Heart right ventricle (tissue), 16 donors: ENCODE measurements at regions not wholly inside any gene's neighbourhood (a gene's known extent, or its start where the extent isn't known, plus 50 kb on each side); places are given as distances from the start of the nearest gene placed in this dataset.
A peak's percentile ranks its signal among the peaks of the same experiment; 100 is the strongest.
"Not testable (repeated sequence)": the region's sequence is repeated elsewhere in the genome, so short reads cannot be mapped to it uniquely, and the experiment has no call there.

Experiments used
- ATAC-seq, 8 donors: fragments of 200-7000 bp; cut with Tn5 transposase; one replicate each; pipeline ENCODE4 v1.9.1; 2020; ENCODE audit warnings: mild to moderate bottlenecking in 8 of 8, moderate library complexity in 8 of 8, moderate number of reproducible peaks in 1 of 8
- DNase-seq, 2 donors: peaks; one replicate each; pipeline ENCODE4 v3.0.0-alpha.2; 2020
- H3K27ac ChIP-seq, 10 donors: fragments of 200-600 bp; sonication (generic) in 2 of 10; one replicate each; pipeline versions ENCODE4 v1.5.0 to v1.8.0; 2020 to 2022; ENCODE audit warnings: mild to moderate bottlenecking in 3 of 10
- H3K27me3 ChIP-seq, 7 donors: fragments of 200-600 bp; one replicate each; pipeline ENCODE4 v1.8.0; 2021 to 2022; ENCODE audit warnings: mild to moderate bottlenecking in 2 of 7
- H3K36me3 ChIP-seq, 9 donors: fragments of 200-600 bp; sonication (generic) in 1 of 9; one replicate each; pipeline versions ENCODE4 v1.5.0 to v1.8.0; 2020 to 2022; ENCODE audit warnings: mild to moderate bottlenecking in 2 of 9
- H3K4me1 ChIP-seq, 9 donors: fragments of 200-600 bp; sonication (generic) in 1 of 9; one replicate each; pipeline versions ENCODE4 v1.5.0 to v1.8.0; 2020 to 2022; ENCODE audit warnings: mild to moderate bottlenecking in 4 of 9
- H3K4me3 ChIP-seq, 10 donors: fragments of 200-600 bp; sonication (generic) in 2 of 10; one replicate each; pipeline versions ENCODE4 v1.5.0 to v1.8.0; 2020 to 2022; ENCODE audit warnings: mild to moderate bottlenecking in 7 of 10, moderate library complexity in 2 of 10
- H3K9me3 ChIP-seq, 11 donors: fragments of 200-600 bp in 10 of 11; sonication (generic) in 2 of 11; one replicate each; pipeline versions ENCODE4 v1.5.0 to v1.8.0; 2013 to 2022; ENCODE audit warnings: mild to moderate bottlenecking in 2 of 11, control low read depth in 1 of 11, moderate library complexity in 1 of 11
- WGBS, 2 donors: extraction: QIAGEN DNeasy Blood & Tissue Kit; methylation state at CpG; one replicate each; pipeline ENCODE4 v1.1.7; 2013; ENCODE audit warnings: inconsistent platforms in 1 of 2; 5-methylcytosine and 5-hydroxymethylcytosine counted together
- intact Hi-C, 10 donors: fragments of 100-400 bp; cut with DNase I; formaldehyde crosslinking; loops; one replicate each; pipeline versions ENCODE4 v1.11.1 to v1.14.2; 2022
- TF ChIP-seq, protein P1 (sequence below), 9 donors: fragments of 200-600 bp; sonication (generic) in 2 of 9; IDR thresholded peaks; one replicate each; pipeline versions ENCODE4 v1.5.0 to v1.8.0; 2021 to 2022; ENCODE audit warnings: antibody characterized with exemption in 9 of 9, mild to moderate bottlenecking in 5 of 9, moderate library complexity in 1 of 9
- donor health status: Arrhythmogenic right ventricular cardiomyopathy.
- donor health status: ischemic (EF 13 %, LVEDD 7.1; RV severe dilation, severe dysfunction).
- donor health status: healthy with polysubstance abuse.
- donor health status: DM: no; HTN: yes; CAD: no.
- donor health status: DM: no; HTN: no; CAD: no.
- donor health status: ischemic (EF 25% LVEDD 6.9; RV normal size, moderate dysfunction).
- donor health status: ischemic (EF 25% LVEDD 5.7; RV mildly dilated, moderate dysfunction).
- donor health status: healthy.
- donor health status: DM: yes; HTN: yes; CAD: no.
- donor health status: Ischemic cardiomyopathy.
- donor health status: ischemic (EF 35%, LVEDD 5.7; RV mildly dilated, moderate dysfunction).
- donor health status: nonischemic (EF 11% LVEDD 7.7; RV severe dilation, severe dysfunction).
- donor health status: DM: yes; HTN: yes; CAD: no.
- donor health status: PGD.
- donor health status: ischemic (EF 29% LVEDD 5.4; RV normal size, mild dysfunction).
- donor health status: nonischemic (EF 23%, LVEDD 6.1; RV moderate dilation, normal function).

- no peak for ATAC-seq
- Histone ChIP-seq H3K4me1 (peaks cover 0 to 16% (median 6%) of the 10 kb centered on the region in 9 donors), H3K4me3 (no peak overlapping the region), H3K27me3 (no peaks in the 10 kb centered on the region), H3K36me3 (no peaks in the 10 kb centered on the region), H3K9me3 (no peaks in the 10 kb centered on the region), H3K27ac (no peak overlapping the region)
- DNase-seq, result no peak
- 86 to 94% methylated on average over 1 of the region's 1 CpG for WGBS, 2 donors
- TF ChIP-seq, protein P1, sequence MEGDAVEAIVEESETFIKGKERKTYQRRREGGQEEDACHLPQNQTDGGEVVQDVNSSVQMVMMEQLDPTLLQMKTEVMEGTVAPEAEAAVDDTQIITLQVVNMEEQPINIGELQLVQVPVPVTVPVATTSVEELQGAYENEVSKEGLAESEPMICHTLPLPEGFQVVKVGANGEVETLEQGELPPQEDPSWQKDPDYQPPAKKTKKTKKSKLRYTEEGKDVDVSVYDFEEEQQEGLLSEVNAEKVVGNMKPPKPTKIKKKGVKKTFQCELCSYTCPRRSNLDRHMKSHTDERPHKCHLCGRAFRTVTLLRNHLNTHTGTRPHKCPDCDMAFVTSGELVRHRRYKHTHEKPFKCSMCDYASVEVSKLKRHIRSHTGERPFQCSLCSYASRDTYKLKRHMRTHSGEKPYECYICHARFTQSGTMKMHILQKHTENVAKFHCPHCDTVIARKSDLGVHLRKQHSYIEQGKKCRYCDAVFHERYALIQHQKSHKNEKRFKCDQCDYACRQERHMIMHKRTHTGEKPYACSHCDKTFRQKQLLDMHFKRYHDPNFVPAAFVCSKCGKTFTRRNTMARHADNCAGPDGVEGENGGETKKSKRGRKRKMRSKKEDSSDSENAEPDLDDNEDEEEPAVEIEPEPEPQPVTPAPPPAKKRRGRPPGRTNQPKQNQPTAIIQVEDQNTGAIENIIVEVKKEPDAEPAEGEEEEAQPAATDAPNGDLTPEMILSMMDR (IDR thresholded peaks at IDR 0.05), result no peak
- intact Hi-C loops, result loop anchor here in 1 of 10 donors (10.0 kb wide), 1 partner anchor 56 kb away; no protein-coding TSS in a partner anchor
Observed at GRCh38 chr9:106038266-106039001, 344.1 kb downstream of the TMEM38B start.

GRCh38 chr9:106039151-106039935, 345.0 kb downstream of the TMEM38B start:
- Histone ChIP-seq H3K4me3 (no peak overlapping the region), H3K4me1 (peaks cover 0 to 16% (median 6%) of the 10 kb centered on the region in 9 donors), H3K27me3 (no peaks in the 10 kb centered on the region), H3K9me3 (no peaks in the 10 kb centered on the region), H3K36me3 (no peaks in the 10 kb centered on the region), H3K27ac (no peak overlapping the region)
- intact Hi-C loops, result loop anchor here in 1 of 10 donors (10.0 kb wide), 1 partner anchor 55 kb away; no protein-coding TSS in a partner anchor
- DNase-seq (no peak), ATAC-seq (no peak)
- WGBS, 2 donors, result 71% methylated on average over 5 of the region's 5 CpGs
- TF ChIP-seq, protein P1 (IDR thresholded peaks at IDR 0.05), result no peak

GRCh38 chr9:106041920-106042319, 347.6 kb downstream of the TMEM38B start:
- DNase-seq, H3K27ac ChIP-seq, H3K4me3 ChIP-seq, ATAC-seq, H3K27me3 ChIP-seq, intact Hi-C loops, H3K36me3 ChIP-seq: not testable (repeated sequence)
- Histone ChIP-seq H3K4me1 (peaks cover 0 to 16% (median 6%) of the 10 kb centered on the region in 9 donors), H3K9me3 (peaks cover 0 to 10% (median under 1%) of the 10 kb centered on the region in 11 donors)
- 96 to 98% methylated on average over 1 of the region's 1 CpG for WGBS, 2 donors

GRCh38 chr9:106051545-106051944, 357.2 kb downstream of the TMEM38B start:
- H3K9me3 ChIP-seq, result peaks cover 0 to 25% (median 7%) of the 10 kb centered on the region in 11 donors
- H3K36me3 ChIP-seq, result no peaks in the 10 kb centered on the region
- H3K27ac ChIP-seq, result no peak overlapping the region
- 66 to 69% methylated on average over 3 of the region's 3 CpGs for WGBS, 2 donors
- TF ChIP-seq, protein P1 (IDR thresholded peaks at IDR 0.05), result no peak
- DNase-seq (no peak), ATAC-seq (peak in 1 of 8 donors; percentile 53)
- H3K27me3 ChIP-seq, result no peaks in the 10 kb centered on the region
- H3K4me3 ChIP-seq, result no peak overlapping the region
- no peaks in the 10 kb centered on the region for H3K4me1 ChIP-seq
- intact Hi-C loops, result no loop called here
